Effector memory CD8-positive, alpha-beta T cell (primary cell): ENCODE measurements at regions not wholly inside any gene's neighbourhood (a gene's known extent, or its start where the extent isn't known, plus 50 kb on each side); places are given as distances from the start of the nearest gene placed in this dataset.

Experiments used
- ATAC-seq: fragments of 150-1000 bp; cut with Tn5 transposase; replicated peaks from 2 replicates; pipeline ENCODE4 v1.10.0; 2021; ENCODE audit warnings: mild to moderate bottlenecking, moderate library complexity
- DNase-seq, 3 experiments: peaks; one replicate each; pipeline ENCODE4 v3.0.0; 2021
- H3K27ac Mint-ChIP-seq, 2 donors: one replicate each; pipeline ENCODE4 v1.8.0; 2022; ENCODE audit warnings: mild to moderate bottlenecking in 2 of 2, mixed read lengths in 2 of 2, moderate library complexity in 2 of 2
- H3K27me3 Mint-ChIP-seq, 2 donors: one replicate each; pipeline ENCODE4 v1.8.0; 2022; ENCODE audit warnings: mixed read lengths in 2 of 2
- H3K36me3 Mint-ChIP-seq: one replicate; pipeline ENCODE4 v1.8.0; 2022; ENCODE audit warnings: mild to moderate bottlenecking, moderate library complexity, mixed read lengths; ENCODE audit not compliant: insufficient read depth
- H3K4me1 Mint-ChIP-seq, 2 donors: one replicate each; pipeline ENCODE4 v1.8.0; 2022; ENCODE audit warnings: low read depth in 2 of 2, mixed read lengths in 2 of 2
- H3K4me3 Mint-ChIP-seq, 2 donors: one replicate each; pipeline ENCODE4 v1.8.0; 2022; ENCODE audit warnings: mild to moderate bottlenecking in 2 of 2, mixed read lengths in 2 of 2, moderate library complexity in 2 of 2
- H3K9me3 Mint-ChIP-seq, 2 donors: one replicate each; pipeline ENCODE4 v1.8.0; 2022; ENCODE audit warnings: mixed read lengths in 2 of 2

- ATAC-seq: no peak
- Mint-ChIP-seq H3K4me1 (peaks cover 0 to 6% of the 10 kb centered on the region in 2 donors), H3K27ac (no peak overlapping the region), H3K9me3 (no peaks in the 10 kb centered on the region), H3K27me3 (peaks cover 53 to 54% of the 10 kb centered on the region in 2 donors), H3K4me3 (no peak overlapping the region), H3K36me3 (no peaks in the 10 kb centered on the region)
- DNase-seq: no peak
These were observed 276.8 kb upstream of the AKR1E2 start for GRCh38 chr10:4549139-4549653.

DNA sequence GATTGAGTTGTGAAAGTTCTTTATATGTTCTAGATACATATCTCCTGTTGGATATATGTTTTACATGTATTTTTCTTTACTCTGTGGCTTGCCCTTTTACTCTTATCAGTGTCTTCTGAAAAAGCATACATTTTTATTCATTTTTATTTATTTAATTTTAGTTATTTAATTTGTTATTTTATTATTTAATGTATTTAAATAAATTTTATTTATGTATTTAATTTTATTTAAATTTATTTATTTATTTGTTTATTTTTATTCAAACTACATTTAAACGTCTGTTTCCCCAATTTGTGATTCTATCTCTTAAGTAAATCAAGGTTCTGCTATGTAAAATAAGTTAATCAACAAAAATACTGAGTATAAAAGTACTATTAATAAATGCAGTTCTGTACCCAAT, 279.1 kb upstream of the AKR1E2 start:
- Mint-ChIP-seq H3K9me3 (no peaks in the 10 kb centered on the region), H3K4me3 (no peak overlapping the region), H3K36me3 (no peaks in the 10 kb centered on the region), H3K4me1 (peaks cover 0 to 6% of the 10 kb centered on the region in 2 donors), H3K27me3 (peaks cover 50 to 57% of the 10 kb centered on the region in 2 donors), H3K27ac (no peak overlapping the region)
- DNase-seq (no peak), ATAC-seq (no peak)

- H3K27ac Mint-ChIP-seq: no peak overlapping the region
- ATAC-seq: no peak
- DNase-seq: no peak
- peaks cover 0 to 6% of the 10 kb centered on the region in 2 donors for H3K4me1 Mint-ChIP-seq
- H3K9me3 Mint-ChIP-seq: no peaks in the 10 kb centered on the region
- H3K4me3 Mint-ChIP-seq: no peak overlapping the region
- H3K27me3 Mint-ChIP-seq: peaks cover 50 to 57% of the 10 kb centered on the region in 2 donors
- H3K36me3 Mint-ChIP-seq: no peaks in the 10 kb centered on the region
These were observed 279.5 kb upstream of the AKR1E2 start for GRCh38 chr10:4546500-4546899.

DNA sequence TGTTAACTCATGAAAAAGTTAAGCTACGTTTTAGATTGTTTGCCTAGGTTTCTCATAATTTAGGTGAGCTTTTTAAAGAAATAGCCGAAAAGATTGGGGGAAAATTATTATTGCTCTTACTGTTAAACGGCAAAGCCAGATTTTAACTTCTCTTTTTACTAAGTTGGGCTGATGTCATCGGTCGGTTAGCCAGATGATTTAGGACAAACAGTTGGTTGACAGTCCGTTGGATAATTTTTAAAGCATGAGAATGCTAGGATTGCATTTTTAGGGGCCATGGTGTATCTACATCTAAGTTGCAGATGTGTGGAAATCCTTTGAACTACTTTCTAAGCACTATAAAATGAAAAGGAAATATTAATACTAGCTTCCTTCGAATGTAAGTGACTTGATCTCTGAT, 280.9 kb upstream of the AKR1E2 start:
- DNase-seq (no peak), ATAC-seq (no peak)
- Mint-ChIP-seq H3K27me3 (peaks cover 50 to 52% of the 10 kb centered on the region in 2 donors), H3K27ac (no peak overlapping the region), H3K4me1 (peaks cover 0 to 6% of the 10 kb centered on the region in 2 donors), H3K9me3 (no peaks in the 10 kb centered on the region), H3K4me3 (no peak overlapping the region), H3K36me3 (no peaks in the 10 kb centered on the region)

GRCh38 chr10:4543938-4544533, 282.0 kb upstream of the AKR1E2 start:
- Mint-ChIP-seq H3K27ac (no peak overlapping the region), H3K27me3 (peaks cover 43 to 44% of the 10 kb centered on the region in 2 donors), H3K4me1 (peaks cover 0 to 3% of the 10 kb centered on the region in 2 donors), H3K9me3 (no peaks in the 10 kb centered on the region), H3K36me3 (no peaks in the 10 kb centered on the region), H3K4me3 (no peak overlapping the region)
- ATAC-seq (no peak), DNase-seq (no peak)

GRCh38 chr10:4541292-4541691, 284.7 kb upstream of the AKR1E2 start:
- no peaks in the 10 kb centered on the region for H3K4me1 Mint-ChIP-seq
- no peak for DNase-seq
- H3K27me3 Mint-ChIP-seq: peaks cover 26 to 30% of the 10 kb centered on the region in 2 donors
- H3K36me3 Mint-ChIP-seq: no peaks in the 10 kb centered on the region
- no peak for ATAC-seq
- no peaks in the 10 kb centered on the region for H3K9me3 Mint-ChIP-seq
- no peak overlapping the region for H3K4me3 Mint-ChIP-seq
- no peak overlapping the region for H3K27ac Mint-ChIP-seq

DNA sequence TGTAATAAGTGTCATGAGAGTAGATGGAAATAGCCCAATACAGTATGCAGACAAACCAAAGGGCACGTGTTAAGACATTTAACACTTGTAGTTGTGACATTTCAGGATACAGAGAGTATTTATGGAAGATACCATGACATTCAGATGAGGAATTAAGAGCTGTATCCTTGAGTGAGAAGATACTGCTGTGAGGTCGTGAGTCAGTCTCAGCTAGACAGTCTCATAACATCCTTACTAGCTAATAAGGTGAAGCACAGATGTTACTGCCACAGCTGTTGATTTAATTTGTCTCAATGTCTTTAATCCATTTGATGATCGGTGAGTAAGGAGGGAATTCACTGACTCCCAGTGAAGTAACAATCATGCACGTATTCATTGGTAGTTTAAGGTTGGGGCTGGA, 288.0 kb upstream of the AKR1E2 start:
- ATAC-seq (no peak), DNase-seq (no peak)
- Mint-ChIP-seq H3K4me3 (no peak overlapping the region), H3K27me3 (peaks cover 0 to 12% of the 10 kb centered on the region in 2 donors), H3K36me3 (no peaks in the 10 kb centered on the region), H3K4me1 (no peaks in the 10 kb centered on the region), H3K27ac (no peak overlapping the region), H3K9me3 (no peaks in the 10 kb centered on the region)

- H3K4me1 Mint-ChIP-seq: no peaks in the 10 kb centered on the region
- no peak for DNase-seq
These were observed 290.5 kb upstream of the AKR1E2 start for GRCh38 chr10:4535521-4535920.

DNA sequence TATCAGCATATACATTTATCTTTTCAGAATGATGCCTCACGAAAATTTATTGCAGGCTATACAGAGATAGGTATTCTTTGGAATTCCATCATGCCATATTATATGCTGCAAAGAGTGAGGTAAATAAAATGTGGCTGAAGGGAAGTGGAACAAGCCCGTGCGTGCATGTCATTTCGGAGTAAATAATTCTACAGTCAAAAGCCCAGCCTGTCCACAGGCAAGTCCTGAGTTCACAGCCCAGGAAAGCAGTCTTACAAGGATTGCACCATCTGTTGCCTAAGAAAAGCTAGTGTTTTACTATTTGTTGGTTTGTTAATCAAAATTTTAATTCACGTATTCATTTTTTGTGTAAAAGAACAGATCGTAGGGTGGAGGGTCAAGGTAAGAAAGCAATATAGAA, 292.4 kb upstream of the AKR1E2 start:
- H3K4me3 Mint-ChIP-seq: no peak overlapping the region
- DNase-seq (no peak), ATAC-seq (no peak)
- no peaks in the 10 kb centered on the region for H3K4me1 Mint-ChIP-seq
- no peaks in the 10 kb centered on the region for H3K36me3 Mint-ChIP-seq
- peaks cover 11 to 22% of the 10 kb centered on the region in 2 donors for H3K27me3 Mint-ChIP-seq
- H3K9me3 Mint-ChIP-seq: no peaks in the 10 kb centered on the region
- H3K27ac Mint-ChIP-seq: no peak overlapping the region

More at GRCh38 chr10:4535521-4535920, 290.5 kb upstream of the AKR1E2 start:
- ATAC-seq: no peak
- no peaks in the 10 kb centered on the region for H3K36me3 Mint-ChIP-seq
- no peak overlapping the region for H3K4me3 Mint-ChIP-seq
- peaks cover under 1 to 14% of the 10 kb centered on the region in 2 donors for H3K27me3 Mint-ChIP-seq
- H3K27ac Mint-ChIP-seq: no peak overlapping the region
- H3K9me3 Mint-ChIP-seq: no peaks in the 10 kb centered on the region

DNA sequence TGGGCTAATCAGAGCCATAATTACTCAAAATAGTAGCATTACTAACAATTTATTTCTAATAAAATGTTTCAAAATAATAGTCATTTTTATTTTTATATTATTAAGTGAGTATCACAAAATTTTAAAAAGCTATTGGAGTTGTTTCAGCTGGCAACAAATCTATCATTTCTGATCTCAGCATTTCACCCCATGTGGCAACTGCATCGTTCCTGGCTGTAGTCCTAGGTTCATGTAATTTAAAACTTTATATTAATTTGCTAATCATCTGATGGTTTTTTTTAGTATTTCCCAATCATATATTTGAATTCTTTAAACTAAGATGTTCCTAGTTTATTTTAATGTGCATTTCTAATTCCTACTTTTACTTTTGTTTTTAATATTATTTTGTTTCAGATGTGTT, 293.0 kb upstream of the AKR1E2 start:
- no peak overlapping the region for H3K27ac Mint-ChIP-seq
- DNase-seq: no peak
- no peak for ATAC-seq
- H3K9me3 Mint-ChIP-seq: no peaks in the 10 kb centered on the region
- H3K4me3 Mint-ChIP-seq: no peak overlapping the region
- no peaks in the 10 kb centered on the region for H3K4me1 Mint-ChIP-seq
- H3K27me3 Mint-ChIP-seq: peaks cover 11 to 27% of the 10 kb centered on the region in 2 donors
- no peaks in the 10 kb centered on the region for H3K36me3 Mint-ChIP-seq

GRCh38 chr10:4532467-4532866, 293.5 kb upstream of the AKR1E2 start:
- no peaks in the 10 kb centered on the region for H3K9me3 Mint-ChIP-seq
- H3K36me3 Mint-ChIP-seq: no peaks in the 10 kb centered on the region
- no peak for DNase-seq
- ATAC-seq: no peak
- H3K27ac Mint-ChIP-seq: no peak overlapping the region
- H3K4me3 Mint-ChIP-seq: no peak overlapping the region
- no peaks in the 10 kb centered on the region for H3K4me1 Mint-ChIP-seq
- H3K27me3 Mint-ChIP-seq: peaks cover 11 to 27% of the 10 kb centered on the region in 2 donors

DNA sequence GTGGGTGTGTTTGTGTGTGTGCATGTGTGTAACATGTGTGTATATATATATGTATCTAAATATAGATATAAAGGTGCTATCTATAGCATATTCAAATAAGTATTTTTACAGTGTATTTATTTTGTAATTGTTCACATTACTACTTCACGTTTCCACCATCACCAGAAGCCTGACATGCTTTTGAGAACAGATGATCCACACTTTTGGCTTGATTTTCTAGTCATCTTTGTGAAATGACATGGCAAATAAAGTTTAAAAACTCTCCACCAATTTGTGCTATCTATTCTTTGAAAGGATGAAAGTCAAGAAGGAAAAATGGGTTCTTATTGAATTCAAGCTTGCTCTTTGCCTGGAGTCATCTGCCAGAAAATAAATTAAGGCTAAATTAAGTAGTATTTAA, 294.0 kb upstream of the AKR1E2 start:
- no peak overlapping the region for H3K4me3 Mint-ChIP-seq
- H3K36me3 Mint-ChIP-seq: no peaks in the 10 kb centered on the region
- H3K27me3 Mint-ChIP-seq: peaks cover 11 to 27% of the 10 kb centered on the region in 2 donors
- H3K4me1 Mint-ChIP-seq: no peaks in the 10 kb centered on the region
- H3K27ac Mint-ChIP-seq: no peak overlapping the region
- DNase-seq (no peak), ATAC-seq (no peak)
- H3K9me3 Mint-ChIP-seq: no peaks in the 10 kb centered on the region

- no peaks in the 10 kb centered on the region for H3K9me3 Mint-ChIP-seq
- peaks cover 11 to 32% of the 10 kb centered on the region in 2 donors for H3K27me3 Mint-ChIP-seq
- H3K4me3 Mint-ChIP-seq: no peak overlapping the region
- no peaks in the 10 kb centered on the region for H3K36me3 Mint-ChIP-seq
- H3K27ac Mint-ChIP-seq: no peak overlapping the region
- DNase-seq (no peak), ATAC-seq (no peak)
- no peaks in the 10 kb centered on the region for H3K4me1 Mint-ChIP-seq
These were observed 296.7 kb upstream of the AKR1E2 start for GRCh38 chr10:4529266-4529665.

- no peak for DNase-seq
- Mint-ChIP-seq H3K27me3 (peaks cover 15 to 33% of the 10 kb centered on the region in 2 donors), H3K4me3 (no peak overlapping the region), H3K36me3 (no peaks in the 10 kb centered on the region), H3K27ac (no peak overlapping the region), H3K4me1 (no peaks in the 10 kb centered on the region), H3K9me3 (no peaks in the 10 kb centered on the region)
- ATAC-seq: no peak
These were observed 298.6 kb upstream of the AKR1E2 start for GRCh38 chr10:4527281-4527970.
